Panc1 (cell line): ENCODE measurements at regions not wholly inside any gene's neighbourhood (a gene's known extent, or its start where the extent isn't known, plus 50 kb on each side); places are given as distances from the start of the nearest gene placed in this dataset.

Experiments used
- ATAC-seq: fragments of 200-7000 bp; cut with Tn5 transposase; 2 replicates; pipeline ENCODE4 v1.9.1; 2020; ENCODE audit warnings: mild to moderate bottlenecking, moderate library complexity
- BruUV-seq: library from RNA; stranded (reverse); fragments of 400-500 nt; replicated peaks from 2 replicates; lab custom pipeline; 2021; lab: Mats Ljungman, UMichigan
- CTCF ChIA-PET: fragments of 300-600 bp; sonication (Branson Sonifier 250); formaldehyde crosslinking; loops from one replicate; lab custom pipeline; 2022; ENCODE audit warnings: antibody characterized with exemption; lab: Charles Lee
- POLR2A ChIA-PET: fragments of 300-600 bp; sonication (Branson Sonifier 250); formaldehyde crosslinking; loops from one replicate; lab custom pipeline; 2022; ENCODE audit warnings: antibody characterized with exemption; lab: Charles Lee
- DNase-seq: peaks from one replicate; pipeline ENCODE4 v3.0.0-alpha.2; 2010; ENCODE audit warnings: low read depth, low spot score
- H3K27ac ChIP-seq: 2 replicates; pipeline ENCODE4 v1.5.1; 2011; ENCODE audit warnings: mild to moderate bottlenecking, low read length, inconsistent platforms
- H3K27me3 ChIP-seq: fragments of 200-500 bp; sonication (Bioruptor generic); 2 replicates; pipeline ENCODE4 v1.6.0; 2014; ENCODE audit warnings: low read length, inconsistent platforms; ENCODE audit not compliant: control insufficient read depth, insufficient read depth
- H3K36me3 ChIP-seq: fragments of 200-500 bp; sonication (Bioruptor generic); 2 replicates; pipeline ENCODE4 v1.5.1; 2014; ENCODE audit warnings: inconsistent platforms, mild to moderate bottlenecking, low read length, moderate library complexity; ENCODE audit not compliant: control insufficient read depth, insufficient read depth
- H3K4me1 ChIP-seq: 2 replicates; pipeline ENCODE4 v1.5.1; 2011; ENCODE audit warnings: inconsistent platforms, mild to moderate bottlenecking, low read length, moderate library complexity; ENCODE audit not compliant: control insufficient read depth, insufficient read depth
- H3K4me3 ChIP-seq, 2 experiments: 2 replicates each; pipeline ENCODE4 v1.5.1; 2011 to 2012; ENCODE audit warnings: low read depth in 2 of 2, low read length in 2 of 2, mild to moderate bottlenecking in 2 of 2, inconsistent platforms in 1 of 2, moderate library complexity in 1 of 2
- H3K9me3 ChIP-seq: fragments of 200-500 bp; sonication (Bioruptor generic); 2 replicates; pipeline ENCODE4 v1.5.1; 2014; ENCODE audit warnings: low read depth, mild to moderate bottlenecking, inconsistent platforms, low read length, moderate library complexity; ENCODE audit not compliant: control insufficient read depth, insufficient read depth
- POLR2AphosphoS5 ChIP-seq: IDR thresholded peaks from 2 replicates; pipeline ENCODE4 v1.6.1; 2012; ENCODE audit warnings: mild to moderate bottlenecking, low read depth, low read length, moderate library complexity
- SIN3A ChIP-seq: IDR thresholded peaks from 2 replicates; pipeline ENCODE4 v1.6.1; 2012; ENCODE audit warnings: low read depth, mild to moderate bottlenecking, low read length, moderate library complexity, borderline replicate concordance; ENCODE audit not compliant: insufficient read depth
- TCF7L2 ChIP-seq: IDR thresholded peaks from 2 replicates; pipeline ENCODE4 v1.6.1; 2011; ENCODE audit warnings: mild to moderate bottlenecking, low read depth, low read length, inconsistent platforms
- in situ Hi-C: cut with HindIII; loops from 2 replicates; pipeline ENCODE4 v1.10.0; 2016; ENCODE audit warnings: low sequenced_read_pairs, low pct_unique_long_range_greater_than_20kb
- intact Hi-C: fragments of 100-400 bp; cut with micrococcal nuclease; formaldehyde crosslinking; loops from one replicate; pipeline ENCODE4 v1.10.0; 2022; ENCODE audit not compliant: unreplicated experiment
- TF ChIP-seq, protein P1 (sequence below), 2 experiments: IDR thresholded peaks; 2 replicates each; pipeline ENCODE4 v1.6.1; 2011 to 2012; ENCODE audit warnings: low read depth in 2 of 2, control low read depth in 1 of 2, low read length in 1 of 2, mild to moderate bottlenecking in 1 of 2, moderate library complexity in 1 of 2; ENCODE audit not compliant: insufficient read depth in 1 of 2
- TF ChIP-seq, protein P2 (sequence below): fragments of 450-650 bp; IDR thresholded peaks from 2 replicates; pipeline ENCODE4 v1.5.1; 2017; ENCODE audit warnings: mild to moderate bottlenecking

DNA sequence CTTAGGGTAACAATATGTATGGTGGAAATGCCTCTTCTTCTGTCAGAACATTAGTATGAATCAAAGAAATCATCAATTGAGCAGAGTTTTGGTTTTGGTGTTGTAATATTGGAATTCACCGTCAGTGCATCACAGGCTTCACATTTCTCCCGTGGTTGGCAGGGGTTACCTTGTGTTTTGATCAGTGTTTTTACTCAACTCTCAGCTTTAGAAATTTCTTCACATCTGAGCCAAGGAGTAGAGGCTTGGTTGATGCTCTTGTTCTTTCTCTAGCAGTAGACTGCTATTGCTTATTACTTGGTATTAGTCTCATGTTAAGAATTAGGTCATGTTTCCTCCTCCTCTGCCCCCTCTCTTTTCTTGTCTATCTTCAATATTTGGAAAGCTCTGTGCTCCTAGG is 188.8 kb upstream of the SMIM30 start:
- POLR2A ChIA-PET = no interaction called here
- intact Hi-C loops = no loop called here
- BruUV-seq = no TSS peak
- TF ChIP-seq SIN3A (no peak), POLR2AphosphoS5 (no peak), TCF7L2 (no peak)
- TF ChIP-seq, protein P1, sequence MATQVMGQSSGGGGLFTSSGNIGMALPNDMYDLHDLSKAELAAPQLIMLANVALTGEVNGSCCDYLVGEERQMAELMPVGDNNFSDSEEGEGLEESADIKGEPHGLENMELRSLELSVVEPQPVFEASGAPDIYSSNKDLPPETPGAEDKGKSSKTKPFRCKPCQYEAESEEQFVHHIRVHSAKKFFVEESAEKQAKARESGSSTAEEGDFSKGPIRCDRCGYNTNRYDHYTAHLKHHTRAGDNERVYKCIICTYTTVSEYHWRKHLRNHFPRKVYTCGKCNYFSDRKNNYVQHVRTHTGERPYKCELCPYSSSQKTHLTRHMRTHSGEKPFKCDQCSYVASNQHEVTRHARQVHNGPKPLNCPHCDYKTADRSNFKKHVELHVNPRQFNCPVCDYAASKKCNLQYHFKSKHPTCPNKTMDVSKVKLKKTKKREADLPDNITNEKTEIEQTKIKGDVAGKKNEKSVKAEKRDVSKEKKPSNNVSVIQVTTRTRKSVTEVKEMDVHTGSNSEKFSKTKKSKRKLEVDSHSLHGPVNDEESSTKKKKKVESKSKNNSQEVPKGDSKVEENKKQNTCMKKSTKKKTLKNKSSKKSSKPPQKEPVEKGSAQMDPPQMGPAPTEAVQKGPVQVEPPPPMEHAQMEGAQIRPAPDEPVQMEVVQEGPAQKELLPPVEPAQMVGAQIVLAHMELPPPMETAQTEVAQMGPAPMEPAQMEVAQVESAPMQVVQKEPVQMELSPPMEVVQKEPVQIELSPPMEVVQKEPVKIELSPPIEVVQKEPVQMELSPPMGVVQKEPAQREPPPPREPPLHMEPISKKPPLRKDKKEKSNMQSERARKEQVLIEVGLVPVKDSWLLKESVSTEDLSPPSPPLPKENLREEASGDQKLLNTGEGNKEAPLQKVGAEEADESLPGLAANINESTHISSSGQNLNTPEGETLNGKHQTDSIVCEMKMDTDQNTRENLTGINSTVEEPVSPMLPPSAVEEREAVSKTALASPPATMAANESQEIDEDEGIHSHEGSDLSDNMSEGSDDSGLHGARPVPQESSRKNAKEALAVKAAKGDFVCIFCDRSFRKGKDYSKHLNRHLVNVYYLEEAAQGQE (IDR thresholded peaks at IDR 0.05; ENCODE audit: insufficient read depth in 1 of 2, low read depth in 2 of 2, low read length in 1 of 2) = no peak
- TF ChIP-seq, protein P2, sequence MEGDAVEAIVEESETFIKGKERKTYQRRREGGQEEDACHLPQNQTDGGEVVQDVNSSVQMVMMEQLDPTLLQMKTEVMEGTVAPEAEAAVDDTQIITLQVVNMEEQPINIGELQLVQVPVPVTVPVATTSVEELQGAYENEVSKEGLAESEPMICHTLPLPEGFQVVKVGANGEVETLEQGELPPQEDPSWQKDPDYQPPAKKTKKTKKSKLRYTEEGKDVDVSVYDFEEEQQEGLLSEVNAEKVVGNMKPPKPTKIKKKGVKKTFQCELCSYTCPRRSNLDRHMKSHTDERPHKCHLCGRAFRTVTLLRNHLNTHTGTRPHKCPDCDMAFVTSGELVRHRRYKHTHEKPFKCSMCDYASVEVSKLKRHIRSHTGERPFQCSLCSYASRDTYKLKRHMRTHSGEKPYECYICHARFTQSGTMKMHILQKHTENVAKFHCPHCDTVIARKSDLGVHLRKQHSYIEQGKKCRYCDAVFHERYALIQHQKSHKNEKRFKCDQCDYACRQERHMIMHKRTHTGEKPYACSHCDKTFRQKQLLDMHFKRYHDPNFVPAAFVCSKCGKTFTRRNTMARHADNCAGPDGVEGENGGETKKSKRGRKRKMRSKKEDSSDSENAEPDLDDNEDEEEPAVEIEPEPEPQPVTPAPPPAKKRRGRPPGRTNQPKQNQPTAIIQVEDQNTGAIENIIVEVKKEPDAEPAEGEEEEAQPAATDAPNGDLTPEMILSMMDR = no peak
- Histone ChIP-seq H3K4me3 (no peak overlapping the region), H3K9me3 (no peaks in the 10 kb centered on the region), H3K36me3 (no peaks in the 10 kb centered on the region), H3K27me3 (no peaks in the 10 kb centered on the region), H3K27ac (no peak overlapping the region), H3K4me1 (no peaks in the 10 kb centered on the region)
- CTCF ChIA-PET = no interaction called here
- in situ Hi-C loops = no loop called here
- ATAC-seq = no peak
- no peak for DNase-seq

DNA sequence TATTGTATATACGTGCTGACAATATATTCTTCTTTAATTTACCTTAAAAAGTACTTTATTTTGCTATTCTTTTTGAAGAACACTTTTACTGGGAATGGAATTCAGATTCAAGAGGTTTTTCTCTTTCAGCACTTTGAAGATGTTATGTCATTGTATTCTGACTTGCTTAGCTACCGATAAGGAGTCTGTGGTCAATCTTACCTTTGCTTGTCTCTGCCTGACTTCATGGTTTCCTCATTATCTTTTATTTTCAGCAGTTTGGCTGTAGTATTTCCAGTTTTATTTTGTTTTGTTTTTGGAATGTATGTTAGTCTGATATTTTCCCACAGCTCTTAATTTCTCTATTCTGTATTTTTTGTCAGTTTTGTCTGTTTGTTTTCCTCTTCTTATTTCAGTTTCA is 187.9 kb upstream of the SMIM30 start:
- no TSS peak for BruUV-seq
- in situ Hi-C loops (no loop called here), intact Hi-C loops (no loop called here)
- CTCF ChIA-PET = no interaction called here
- Histone ChIP-seq H3K9me3 (no peaks in the 10 kb centered on the region), H3K4me1 (no peaks in the 10 kb centered on the region), H3K36me3 (no peaks in the 10 kb centered on the region), H3K27me3 (no peaks in the 10 kb centered on the region), H3K4me3 (no peak overlapping the region), H3K27ac (no peak overlapping the region)
- DNase-seq = no peak
- TF ChIP-seq, protein P1 (IDR thresholded peaks at IDR 0.05; ENCODE audit: insufficient read depth in 1 of 2, low read depth in 2 of 2, low read length in 1 of 2) = no peak
- TF ChIP-seq POLR2AphosphoS5 (no peak), TCF7L2 (no peak), SIN3A (no peak)
- TF ChIP-seq, protein P2 = no peak
- no peak for ATAC-seq
- POLR2A ChIA-PET = no interaction called here
